SK-N-SH treated with all-trans-retinoic acid at 6 μM for 48 hours (cell line): ENCODE measurements at regions not wholly inside any gene's neighbourhood (a gene's known extent, or its start where the extent isn't known, plus 50 kb on each side); places are given as distances from the start of the nearest gene placed in this dataset.
"Not testable (repeated sequence)": the region's sequence is repeated elsewhere in the genome, so short reads cannot be mapped to it uniquely, and the experiment has no call there.

ENCODE experiments used
- ATAC-seq: fragments of 200-7000 bp; cut with Tn5 transposase; 3 replicates; pipeline ENCODE4 v1.9.1; 2020; ENCODE audit warnings: mild to moderate bottlenecking, moderate library complexity
- ARNTL ChIP-seq: fragments of 450-650 bp; formaldehyde crosslinking; IDR thresholded peaks from 2 replicates; pipeline ENCODE4 v1.5.0; 2020; ENCODE audit warnings: low read depth, mild to moderate bottlenecking, moderate library complexity, borderline replicate concordance
- CREB5 ChIP-seq: fragments of 250-450 bp; sonication (Bioruptor Pico); IDR thresholded peaks from 2 replicates; pipeline ENCODE4 v1.5.1; 2020; ENCODE audit warnings: low read depth, mild to moderate bottlenecking, moderate library complexity
- CSDC2 ChIP-seq: fragments of 250-450 bp; sonication (Bioruptor Pico); IDR thresholded peaks from 2 replicates; pipeline ENCODE4 v1.5.0; 2020; ENCODE audit warnings: mild to moderate bottlenecking, moderate library complexity
- CSRNP3 ChIP-seq: fragments of 250-450 bp; sonication (Bioruptor Pico); IDR thresholded peaks from 2 replicates; pipeline ENCODE4 v1.5.1; 2021; ENCODE audit warnings: mild to moderate bottlenecking, moderate library complexity
- ESRRG ChIP-seq: fragments of 250-450 bp; sonication (Bioruptor Pico); IDR thresholded peaks from 2 replicates; pipeline ENCODE4 v1.6.1; 2021; ENCODE audit warnings: mild to moderate bottlenecking
- GLIS3 ChIP-seq: fragments of 250-450 bp; sonication (Bioruptor Pico); IDR thresholded peaks from 2 replicates; pipeline ENCODE4 v1.5.0; 2020; ENCODE audit warnings: mild to moderate bottlenecking, moderate library complexity
- ISL1 ChIP-seq: fragments of 250-450 bp; sonication (Bioruptor Pico); IDR thresholded peaks from 2 replicates; pipeline ENCODE4 v2.1.2; 2022; ENCODE audit warnings: mild to moderate bottlenecking, moderate library complexity
- OSR1 ChIP-seq: fragments of 250-450 bp; sonication (Bioruptor Pico); IDR thresholded peaks from 2 replicates; pipeline ENCODE4 v1.8.0; 2022; ENCODE audit warnings: moderate library complexity, mild to moderate bottlenecking, inconsistent platforms
- PATZ1 ChIP-seq: fragments of 250-450 bp; sonication (Bioruptor Pico); IDR thresholded peaks from 2 replicates; pipeline ENCODE4 v1.8.0; 2020; ENCODE audit warnings: mild to moderate bottlenecking, moderate library complexity, borderline replicate concordance
- POU6F1 ChIP-seq: fragments of 250-450 bp; sonication (Bioruptor Pico); IDR thresholded peaks from 2 replicates; pipeline ENCODE4 v1.8.0; 2021; ENCODE audit warnings: low read depth, mild to moderate bottlenecking, moderate library complexity, borderline replicate concordance
- PPARA ChIP-seq: fragments of 250-450 bp; sonication (Bioruptor Pico); IDR thresholded peaks from 2 replicates; pipeline ENCODE4 v1.5.0; 2020; ENCODE audit warnings: mild to moderate bottlenecking, borderline replicate concordance
- RARB ChIP-seq: fragments of 250-450 bp; sonication (Bioruptor Pico); IDR thresholded peaks from 2 replicates; pipeline ENCODE4 v1.8.0; 2021; ENCODE audit warnings: mild to moderate bottlenecking, moderate library complexity
- SNAI2 ChIP-seq: fragments of 250-450 bp; sonication (Bioruptor Pico); IDR thresholded peaks from 2 replicates; pipeline ENCODE4 v1.5.0; 2020; ENCODE audit warnings: mild to moderate bottlenecking, moderate library complexity
- TCF4 ChIP-seq: fragments of 250-450 bp; sonication (Bioruptor Pico); IDR thresholded peaks from 2 replicates; pipeline ENCODE4 v1.8.0; 2021; ENCODE audit warnings: mild to moderate bottlenecking, moderate library complexity, borderline replicate concordance
- TSHZ2 ChIP-seq: fragments of 250-450 bp; sonication (Bioruptor Pico); IDR thresholded peaks from 2 replicates; pipeline ENCODE4 v1.5.0; 2020; ENCODE audit warnings: mild to moderate bottlenecking, moderate library complexity
- ZC3H10 ChIP-seq: fragments of 250-450 bp; sonication (Bioruptor Pico); IDR thresholded peaks from 2 replicates; pipeline ENCODE4 v1.5.1; 2021; ENCODE audit warnings: mild to moderate bottlenecking, moderate library complexity
- ZFP3 ChIP-seq: fragments of 250-450 bp; sonication (Bioruptor Pico); IDR thresholded peaks from 2 replicates; pipeline ENCODE4 v1.5.0; 2020; ENCODE audit warnings: mild to moderate bottlenecking, moderate library complexity
- ZNF565 ChIP-seq: fragments of 450-650 bp; formaldehyde crosslinking; conservative IDR thresholded peaks from 2 replicates; pipeline ENCODE4 v1.5.0; 2020; ENCODE audit warnings: low read depth, mild to moderate bottlenecking, moderate library complexity
- ZNF70 ChIP-seq: fragments of 450-650 bp; formaldehyde crosslinking; IDR thresholded peaks from 2 replicates; pipeline ENCODE4 v1.5.0; 2020; ENCODE audit warnings: mild to moderate bottlenecking, moderate library complexity

- ATAC-seq = no peak
These were observed 766.2 kb upstream of the TMEFF2 start for GRCh38 chr2:192960945-192961344.

GRCh38 chr2:192958615-192959014 is 763.9 kb upstream of the TMEFF2 start:
- not testable (repeated sequence) for ATAC-seq

More at GRCh38 chr2:192960945-192961344, 766.2 kb upstream of the TMEFF2 start:
- TF ChIP-seq ISL1 (CRISPR knock-in tag) = no peak
- TF ChIP-seq ZC3H10 (CRISPR knock-in tag) = no peak
- no peak for TF ChIP-seq PATZ1 (CRISPR knock-in tag)
- no peak for TF ChIP-seq ZNF565 (CRISPR knock-in tag)
- TF ChIP-seq TCF4 (CRISPR knock-in tag) = no peak
- no peak for TF ChIP-seq ESRRG (CRISPR knock-in tag)
- TF ChIP-seq POU6F1 (CRISPR knock-in tag) = no peak
- TF ChIP-seq PPARA (CRISPR knock-in tag) = no peak
- TF ChIP-seq ZFP3 (CRISPR knock-in tag) = no peak
- TF ChIP-seq CSDC2 = no peak
- TF ChIP-seq OSR1 = no peak
- no peak for TF ChIP-seq GLIS3 (CRISPR knock-in tag)

- TF ChIP-seq ISL1 (CRISPR knock-in tag) (no peak), CREB5 (CRISPR knock-in tag) (no peak), TSHZ2 (CRISPR knock-in tag) (no peak), SNAI2 (CRISPR knock-in tag) (no peak), ZNF70 (CRISPR knock-in tag) (no peak), RARB (no peak), OSR1 (no peak)
- no peak for ATAC-seq
These were observed 762.7 kb upstream of the TMEFF2 start for GRCh38 chr2:192957425-192957824.

- no peak for TF ChIP-seq GLIS3 (CRISPR knock-in tag)
- no peak for TF ChIP-seq POU6F1 (CRISPR knock-in tag)
- TF ChIP-seq ARNTL (CRISPR knock-in tag) = no peak
- TF ChIP-seq RARB = no peak
- TF ChIP-seq CSRNP3 = no peak
- no peak for TF ChIP-seq ZFP3 (CRISPR knock-in tag)
- TF ChIP-seq ZNF70 (CRISPR knock-in tag) = no peak
- no peak for ATAC-seq
These were observed 758.4 kb upstream of the TMEFF2 start for GRCh38 chr2:192953116-192953515.
